DND-41 (cell line): ENCODE measurements at regions not wholly inside any gene's neighbourhood (a gene's known extent, or its start where the extent isn't known, plus 50 kb on each side); places are given as distances from the start of the nearest gene placed in this dataset.

Source experiments
- EZH2 ChIP-seq: IDR thresholded peaks from 3 replicates; pipeline ENCODE4 v1.6.1; 2012; ENCODE audit warnings: borderline replicate concordance, low read depth, mild to moderate bottlenecking, moderate library complexity, low read length, inconsistent platforms; ENCODE audit not compliant: severe bottlenecking
- TF ChIP-seq, protein P1 (sequence below): IDR thresholded peaks from 2 replicates; pipeline ENCODE4 v1.5.1; 2012; ENCODE audit warnings: borderline replicate concordance, low read length, moderate library complexity, mild to moderate bottlenecking; ENCODE audit not compliant: poor library complexity, severe bottlenecking; ENCODE audit errors: extremely low read depth

DNA sequence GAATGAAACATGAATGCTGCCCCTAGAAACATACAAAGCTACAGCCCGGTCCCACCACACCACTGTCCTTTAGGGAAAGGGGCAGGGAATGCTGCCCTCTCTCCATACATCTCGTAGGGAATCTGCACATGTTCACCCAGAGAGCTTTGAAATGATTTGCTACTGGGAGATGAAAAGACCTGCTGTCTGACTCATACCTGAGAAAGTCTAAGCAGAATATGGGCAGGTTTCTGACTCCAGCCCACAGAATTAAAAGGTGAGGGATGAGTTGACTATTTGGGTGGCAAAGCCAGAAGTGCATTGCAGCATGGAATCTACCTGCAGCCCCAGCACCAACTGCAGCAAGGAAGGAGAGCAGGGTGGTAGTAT lies 297.9 kb downstream of the TLE1 start:
- TF ChIP-seq, protein P1, sequence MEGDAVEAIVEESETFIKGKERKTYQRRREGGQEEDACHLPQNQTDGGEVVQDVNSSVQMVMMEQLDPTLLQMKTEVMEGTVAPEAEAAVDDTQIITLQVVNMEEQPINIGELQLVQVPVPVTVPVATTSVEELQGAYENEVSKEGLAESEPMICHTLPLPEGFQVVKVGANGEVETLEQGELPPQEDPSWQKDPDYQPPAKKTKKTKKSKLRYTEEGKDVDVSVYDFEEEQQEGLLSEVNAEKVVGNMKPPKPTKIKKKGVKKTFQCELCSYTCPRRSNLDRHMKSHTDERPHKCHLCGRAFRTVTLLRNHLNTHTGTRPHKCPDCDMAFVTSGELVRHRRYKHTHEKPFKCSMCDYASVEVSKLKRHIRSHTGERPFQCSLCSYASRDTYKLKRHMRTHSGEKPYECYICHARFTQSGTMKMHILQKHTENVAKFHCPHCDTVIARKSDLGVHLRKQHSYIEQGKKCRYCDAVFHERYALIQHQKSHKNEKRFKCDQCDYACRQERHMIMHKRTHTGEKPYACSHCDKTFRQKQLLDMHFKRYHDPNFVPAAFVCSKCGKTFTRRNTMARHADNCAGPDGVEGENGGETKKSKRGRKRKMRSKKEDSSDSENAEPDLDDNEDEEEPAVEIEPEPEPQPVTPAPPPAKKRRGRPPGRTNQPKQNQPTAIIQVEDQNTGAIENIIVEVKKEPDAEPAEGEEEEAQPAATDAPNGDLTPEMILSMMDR, result no peak
- no peak for TF ChIP-seq EZH2
